Adrenal gland (tissue), 5 donors: ENCODE measurements at regions not wholly inside any gene's neighbourhood (a gene's known extent, or its start where the extent isn't known, plus 50 kb on each side); places are given as distances from the start of the nearest gene placed in this dataset.

Experiments used
- CTCF ChIP-seq, 6 experiments: fragments of 450-650 bp in 4 of 6; fragments of 200-600 bp in 2 of 6; sonication (generic) in 1 of 6; IDR thresholded peaks; 1 replicate in 5 of 6; 2 replicates in 1 of 6; pipeline versions ENCODE4 v1.5.1 to v1.8.0; 2016 to 2021; ENCODE audit warnings: antibody characterized with exemption in 6 of 6, mild to moderate bottlenecking in 2 of 6, moderate library complexity in 1 of 6
- POLR2A ChIP-seq, 2 donors: fragments of 450-650 bp; IDR thresholded peaks; one replicate each; pipeline ENCODE4 v1.6.1; 2017; ENCODE audit warnings: antibody characterized with exemption in 2 of 2, mild to moderate bottlenecking in 2 of 2, moderate library complexity in 1 of 2
- donor health status: DM: no; HTN: no; CAD: no.

- TF ChIP-seq POLR2A (IDR thresholded peaks at IDR 0.05): no peak
- TF ChIP-seq CTCF (IDR thresholded peaks at IDR 0.05): no peak
These were observed 645.1 kb downstream of the RAPGEF2 start for GRCh38 chr4:159747983-159748382.
